HG02885 (cell line): ENCODE measurements at regions not wholly inside any gene's neighbourhood (a gene's known extent, or its start where the extent isn't known, plus 50 kb on each side); places are given as distances from the start of the nearest gene placed in this dataset.
A peak's percentile ranks its signal among the peaks of the same experiment; 100 is the strongest.

ENCODE experiments used
- ATAC-seq: cut with Tn5 transposase; IDR thresholded peaks from one replicate; pipeline ENCODE4 v1.9.1; 2021; ENCODE audit warnings: mild to moderate bottlenecking; ENCODE audit not compliant: unreplicated experiment, poor library complexity

GRCh38 chr15:94602754-94603470 is 371.6 kb downstream of the MCTP2 start:
- no peak for ATAC-seq

DNA sequence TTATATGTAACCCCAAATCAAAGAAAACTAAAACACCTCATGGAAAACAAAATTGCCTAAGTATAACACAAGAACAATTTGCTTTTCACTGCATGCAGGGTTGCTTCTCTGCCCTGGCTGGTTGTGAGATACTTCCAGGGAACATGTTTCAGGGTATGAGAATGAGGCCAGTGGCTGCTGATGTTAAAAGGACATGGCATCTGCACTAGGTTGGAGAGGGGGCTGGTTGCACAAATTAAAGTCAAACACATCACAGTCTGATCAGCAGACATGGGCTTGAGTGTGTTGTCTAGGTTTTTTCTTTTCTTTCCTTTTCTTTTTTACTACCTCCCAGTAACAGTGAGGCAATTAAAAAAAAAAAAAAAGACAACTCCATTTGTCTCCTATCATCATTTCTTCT is 374.9 kb downstream of the MCTP2 start:
- ATAC-seq, result no peak

- no peak for ATAC-seq
These were observed 375.9 kb downstream of the MCTP2 start for GRCh38 chr15:94607176-94607654.

DNA sequence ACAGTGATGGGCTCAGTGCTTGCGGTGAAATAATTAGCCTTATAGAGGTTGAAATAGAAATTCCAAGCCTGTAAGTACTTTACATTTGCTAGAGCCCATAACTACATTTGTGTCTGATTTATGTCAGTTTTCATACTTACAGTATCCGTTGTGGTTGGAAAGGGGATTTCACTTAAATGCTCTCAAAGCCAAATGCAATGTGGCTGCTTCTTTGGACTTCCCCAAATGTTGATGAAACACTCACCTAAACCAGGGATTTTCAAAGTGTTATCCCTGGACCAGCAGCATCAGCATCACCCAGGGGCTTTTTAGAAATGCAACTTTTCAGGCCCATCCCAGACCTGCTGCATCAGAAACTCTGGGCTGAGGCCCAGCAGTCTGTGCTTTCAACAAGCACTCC is 378.7 kb downstream of the MCTP2 start:
- ATAC-seq, result peak; percentile 57

DNA sequence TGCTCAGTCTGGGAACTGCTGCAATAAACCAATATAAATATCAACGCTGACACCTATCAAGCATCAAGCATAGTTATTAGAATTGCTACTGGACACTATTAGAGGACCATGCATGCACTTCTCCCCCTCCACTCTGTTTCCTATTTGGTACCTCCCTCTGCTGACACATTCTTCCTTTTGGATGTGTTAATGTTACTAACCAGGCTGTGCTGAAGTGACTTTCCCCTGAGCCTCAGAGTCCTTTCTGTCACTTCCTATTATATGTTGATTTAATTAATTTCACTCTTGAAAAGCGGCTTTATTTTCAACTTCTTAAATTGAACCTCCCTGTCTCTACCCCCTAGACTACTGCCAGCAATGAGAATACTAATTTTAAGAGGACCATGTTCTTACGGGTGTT is 379.1 kb downstream of the MCTP2 start:
- ATAC-seq, result no peak

- ATAC-seq, result no peak
These were observed 380.3 kb downstream of the MCTP2 start for GRCh38 chr15:94611656-94612055.

- ATAC-seq, result no peak
These were observed 384.3 kb downstream of the MCTP2 start for GRCh38 chr15:94615688-94616087.

DNA sequence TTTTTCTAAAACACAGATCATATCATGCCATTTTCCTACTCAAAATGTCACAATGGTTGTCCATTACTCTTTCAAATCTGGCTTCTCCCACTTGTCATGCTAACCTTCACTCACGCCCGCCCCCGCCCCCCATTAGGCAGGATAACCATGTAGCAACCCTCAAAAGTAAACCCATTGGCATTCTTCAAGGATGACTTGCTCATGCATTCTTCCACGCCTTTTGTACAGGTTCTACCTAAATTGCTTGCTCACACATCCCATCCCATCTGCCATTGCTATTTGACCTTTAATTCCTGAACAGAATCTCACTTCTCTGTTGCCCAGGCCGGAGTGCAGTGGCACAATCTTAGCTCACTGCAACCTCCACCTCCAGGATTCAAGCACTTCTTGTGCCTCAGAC is 389.3 kb downstream of the MCTP2 start:
- ATAC-seq, result no peak

DNA sequence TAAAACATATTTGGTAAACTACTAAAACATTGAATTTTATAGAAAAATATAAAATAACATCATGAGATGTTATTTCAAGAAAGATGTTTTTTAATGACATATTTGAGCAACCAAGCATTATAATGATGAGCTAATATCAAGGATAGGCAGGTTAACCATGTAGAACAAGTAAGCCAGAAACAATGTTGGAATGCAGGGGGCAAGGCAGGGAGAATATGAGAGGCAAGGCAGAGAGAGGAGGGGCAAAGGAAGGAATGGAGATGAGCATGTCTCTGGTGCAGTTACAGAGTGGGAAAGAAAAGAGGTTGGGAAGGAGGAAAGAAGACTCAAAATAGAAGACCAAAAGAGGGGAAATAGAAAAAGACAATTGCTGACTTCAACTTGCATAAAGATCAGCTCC is 390.4 kb downstream of the MCTP2 start:
- ATAC-seq, result no peak

- ATAC-seq, result no peak
These were observed 395.6 kb downstream of the MCTP2 start for GRCh38 chr15:94626949-94627348.

DNA sequence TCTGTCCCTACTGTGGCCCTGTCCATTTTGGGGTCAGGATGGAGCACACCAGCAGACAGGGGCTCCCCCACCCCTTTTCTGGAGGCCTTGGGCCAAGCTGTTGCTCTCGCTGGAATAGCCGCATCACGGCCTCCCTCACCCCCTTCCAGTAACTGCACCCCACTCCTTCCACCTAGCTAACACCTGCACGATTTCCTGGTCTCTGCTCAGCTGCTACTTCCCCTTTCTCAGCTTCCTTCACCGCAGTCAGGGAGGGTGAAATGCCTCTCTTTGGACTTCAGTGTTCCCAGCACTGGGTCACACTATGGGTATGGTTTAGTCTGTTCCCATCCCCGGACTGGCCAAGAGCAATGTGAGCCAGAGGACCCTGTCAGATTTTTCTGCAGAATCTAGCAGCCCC is 400.2 kb downstream of the MCTP2 start:
- ATAC-seq, result peak; percentile 64

DNA sequence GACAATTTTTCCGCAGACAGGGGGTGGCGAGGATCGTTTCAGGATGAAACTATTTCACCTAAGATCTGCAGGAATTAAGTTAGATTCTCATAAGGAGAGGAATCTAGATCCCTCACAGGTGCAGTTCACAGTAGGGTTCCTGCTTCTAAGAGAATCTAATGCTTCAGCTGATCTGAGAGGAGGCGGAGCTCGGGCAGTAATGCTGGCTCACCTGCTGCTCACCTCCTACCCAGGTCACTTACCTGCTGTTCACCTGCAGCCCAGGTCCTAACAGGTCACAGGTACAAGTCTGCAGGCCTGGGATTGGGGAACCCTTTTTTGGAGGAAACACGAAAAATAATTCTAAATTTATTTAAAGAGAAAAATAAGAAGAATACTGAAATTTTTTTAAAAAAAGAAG is 406.8 kb downstream of the MCTP2 start:
- ATAC-seq, result no peak

- no peak for ATAC-seq
These were observed 408.3 kb downstream of the MCTP2 start for GRCh38 chr15:94639701-94640100.

DNA sequence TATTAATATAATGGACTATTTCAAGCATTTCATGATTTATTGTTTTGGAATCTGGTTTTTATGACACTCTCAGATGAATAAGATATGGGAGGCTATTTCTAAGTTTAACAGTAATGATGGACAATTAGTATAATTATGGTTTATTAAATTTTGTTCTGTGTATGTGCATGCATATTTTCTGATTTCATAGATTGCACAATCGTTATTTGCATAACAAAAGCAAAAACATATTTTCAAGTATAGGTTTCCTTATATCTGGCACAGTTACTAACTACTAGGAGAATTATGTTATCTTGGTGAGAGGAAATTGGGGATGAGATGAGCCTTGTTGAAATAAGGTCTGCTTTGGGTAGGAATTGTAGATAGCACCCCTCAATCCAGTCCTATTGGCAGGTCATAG is 413.1 kb downstream of the MCTP2 start:
- no peak for ATAC-seq

DNA sequence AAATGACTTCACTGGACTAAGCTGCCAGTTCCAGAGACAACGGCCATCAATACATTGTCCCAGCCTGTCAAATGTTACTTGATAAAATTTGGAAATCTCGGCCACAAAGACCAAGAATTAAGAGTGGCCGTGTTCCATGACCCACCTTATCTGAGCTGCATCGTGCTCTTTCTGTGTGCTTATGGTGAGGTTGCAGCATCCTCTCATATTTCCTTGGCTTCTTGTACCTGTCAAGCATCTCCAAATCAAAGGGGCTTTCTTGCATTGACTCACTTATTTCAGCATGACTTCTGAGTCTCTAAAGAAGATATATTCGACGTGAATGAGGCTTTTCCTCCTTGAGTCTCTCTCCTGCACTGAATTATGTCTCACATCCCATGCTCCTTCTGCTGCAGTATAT is 421.7 kb downstream of the MCTP2 start:
- no peak for ATAC-seq

- ATAC-seq, result no peak
These were observed 424.0 kb downstream of the MCTP2 start for GRCh38 chr15:94655249-94655880.

DNA sequence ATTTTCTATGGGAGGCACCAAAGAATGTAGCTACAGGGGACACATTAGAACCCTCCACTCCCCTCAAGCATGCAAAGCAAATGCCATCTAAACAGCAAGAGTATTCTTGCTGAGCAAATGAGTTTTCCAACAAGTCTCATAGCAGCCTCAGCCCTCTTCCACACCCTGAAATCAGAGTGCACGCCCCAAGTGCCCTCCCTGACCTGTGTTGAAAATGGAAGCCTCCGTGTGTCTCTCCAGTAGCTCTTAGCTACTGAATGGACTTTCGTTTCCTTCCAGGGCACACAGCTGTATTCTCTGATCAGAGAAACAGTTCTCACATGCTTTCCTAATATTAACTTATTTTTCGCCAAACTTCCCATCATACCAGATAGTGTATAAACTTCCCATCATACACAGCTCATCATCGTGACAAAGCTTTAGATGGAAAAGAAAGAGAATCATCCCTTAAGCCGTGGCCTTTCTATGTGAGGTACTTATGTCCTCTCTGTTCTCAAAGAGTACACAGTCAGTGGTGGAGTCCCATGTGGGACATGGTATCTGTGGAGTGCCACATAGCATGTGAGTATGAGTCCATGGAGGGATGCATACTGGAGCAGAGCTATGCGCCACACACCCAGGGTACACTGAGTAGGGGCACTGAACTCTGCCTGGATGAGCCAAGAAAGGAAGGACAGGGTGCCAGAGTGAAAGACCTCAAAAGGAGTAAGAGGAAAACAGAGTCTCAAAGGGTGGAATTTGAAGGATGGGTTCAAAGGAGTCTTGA is 434.5 kb downstream of the MCTP2 start:
- ATAC-seq, result no peak

GRCh38 chr15:94666553-94666952 is 435.2 kb downstream of the MCTP2 start:
- ATAC-seq, result no peak

DNA sequence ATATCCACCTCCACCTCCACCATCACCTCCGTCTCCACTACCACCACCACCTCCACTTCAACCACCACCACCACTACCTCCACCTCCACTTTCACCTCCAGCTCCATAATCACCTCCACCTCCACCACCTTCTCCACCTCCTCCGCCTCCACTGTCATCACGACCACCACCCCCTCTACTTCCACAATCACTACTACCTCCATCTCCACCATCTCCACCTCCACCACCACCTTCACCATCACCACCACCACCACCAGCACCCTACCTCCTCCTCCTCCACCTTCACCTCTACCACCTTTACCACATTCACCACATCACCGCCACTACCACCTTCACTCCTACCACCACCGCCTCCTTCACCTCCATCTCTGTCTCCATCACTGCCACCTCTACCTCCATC is 435.7 kb downstream of the MCTP2 start:
- no peak for ATAC-seq

DNA sequence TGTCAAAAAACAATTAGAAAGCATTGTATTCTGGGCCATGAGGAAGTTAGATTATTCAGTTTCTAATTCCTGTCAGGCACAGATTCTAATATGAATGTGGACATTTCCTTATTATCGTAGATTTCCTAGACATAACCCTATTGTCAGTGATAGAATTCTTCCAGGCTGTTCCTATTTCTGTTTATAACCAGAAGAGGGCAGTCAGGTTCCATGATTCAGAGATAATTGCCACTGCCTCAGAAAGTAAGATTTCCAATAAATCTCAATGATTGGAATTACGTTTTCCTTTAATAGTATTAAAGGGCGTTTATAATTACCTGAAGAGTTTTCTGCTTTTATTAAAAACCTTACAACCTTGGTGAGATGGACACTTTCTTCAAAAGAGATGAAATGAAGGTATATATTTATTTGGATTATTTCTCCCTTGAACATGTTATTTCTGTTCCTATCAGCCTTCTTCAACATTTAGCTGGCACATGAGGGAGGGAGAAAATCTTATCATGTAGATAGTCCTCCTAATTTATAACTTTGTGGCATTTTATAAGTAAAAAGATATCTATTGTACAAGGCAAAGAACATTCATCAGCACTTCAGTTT is 439.2 kb downstream of the MCTP2 start:
- ATAC-seq, result peak; percentile 50
